Body of pancreas (tissue), 4 donors: ENCODE measurements at regions not wholly inside any gene's neighbourhood (a gene's known extent, or its start where the extent isn't known, plus 50 kb on each side); places are given as distances from the start of the nearest gene placed in this dataset.

Source experiments
- POLR2A ChIP-seq, 3 donors: fragments of 450-650 bp; IDR thresholded peaks; one replicate each; pipeline ENCODE4 v1.6.1; 2016; ENCODE audit warnings: antibody characterized with exemption in 3 of 3, mild to moderate bottlenecking in 2 of 3
- TF ChIP-seq, protein P1 (sequence below), 7 experiments: fragments of 450-650 bp in 4 of 7; fragments of 200-600 bp in 3 of 7; sonication (generic) in 3 of 7; IDR thresholded peaks; one replicate each; pipeline ENCODE4 v1.5.1; 2016 to 2019; ENCODE audit warnings: antibody characterized with exemption in 7 of 7

- no peak for TF ChIP-seq POLR2A (IDR thresholded peaks at IDR 0.05)
- TF ChIP-seq, protein P1, sequence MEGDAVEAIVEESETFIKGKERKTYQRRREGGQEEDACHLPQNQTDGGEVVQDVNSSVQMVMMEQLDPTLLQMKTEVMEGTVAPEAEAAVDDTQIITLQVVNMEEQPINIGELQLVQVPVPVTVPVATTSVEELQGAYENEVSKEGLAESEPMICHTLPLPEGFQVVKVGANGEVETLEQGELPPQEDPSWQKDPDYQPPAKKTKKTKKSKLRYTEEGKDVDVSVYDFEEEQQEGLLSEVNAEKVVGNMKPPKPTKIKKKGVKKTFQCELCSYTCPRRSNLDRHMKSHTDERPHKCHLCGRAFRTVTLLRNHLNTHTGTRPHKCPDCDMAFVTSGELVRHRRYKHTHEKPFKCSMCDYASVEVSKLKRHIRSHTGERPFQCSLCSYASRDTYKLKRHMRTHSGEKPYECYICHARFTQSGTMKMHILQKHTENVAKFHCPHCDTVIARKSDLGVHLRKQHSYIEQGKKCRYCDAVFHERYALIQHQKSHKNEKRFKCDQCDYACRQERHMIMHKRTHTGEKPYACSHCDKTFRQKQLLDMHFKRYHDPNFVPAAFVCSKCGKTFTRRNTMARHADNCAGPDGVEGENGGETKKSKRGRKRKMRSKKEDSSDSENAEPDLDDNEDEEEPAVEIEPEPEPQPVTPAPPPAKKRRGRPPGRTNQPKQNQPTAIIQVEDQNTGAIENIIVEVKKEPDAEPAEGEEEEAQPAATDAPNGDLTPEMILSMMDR (IDR thresholded peaks at IDR 0.05): no peak
These were observed 485.3 kb upstream of the ADARB2 start for GRCh38 chr10:2222631-2223030.
